ENCODE measurements at regions not wholly inside any gene's neighbourhood (a gene's known extent, or its start where the extent isn't known, plus 50 kb on each side); places are given as distances from the start of the nearest gene placed in this dataset.
"Not testable (repeated sequence)": the region's sequence is repeated elsewhere in the genome, so short reads cannot be mapped to it uniquely, and the experiment has no call there.

DNA sequence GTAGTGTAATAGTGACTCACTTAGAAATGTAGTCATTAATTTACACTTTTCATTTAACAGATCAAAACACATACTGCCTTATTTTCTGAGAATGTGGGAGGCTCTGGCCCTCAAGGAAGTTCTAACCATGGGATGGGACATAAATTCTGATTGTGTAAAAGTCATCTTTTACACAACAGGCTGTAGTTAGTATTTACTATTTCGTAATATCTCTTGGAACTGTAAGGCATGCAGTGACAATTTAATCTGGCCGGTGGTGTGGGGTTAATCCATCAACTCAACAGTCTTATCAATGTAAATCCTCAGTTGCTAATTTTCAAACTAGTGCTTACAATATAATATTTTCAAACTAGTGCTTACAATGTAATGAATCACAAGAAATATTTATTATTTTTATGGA lies 1599.2 kb downstream of the EFNB2 start:
- Histone ChIP-seq H3K27ac (no peak overlapping the region), H3K4me1 (replicated peaks in 1 of 2) (no peaks in the 10 kb centered on the region), H3K9me3 (replicated peaks in 1 of 3) (no peaks in the 10 kb centered on the region), H3K4me3 (no peak overlapping the region), H3K36me3 (replicated peaks in 1 of 2) (no peaks in the 10 kb centered on the region), H3K27me3 (no peaks in the 10 kb centered on the region)
- no peak for TF ChIP-seq POLR2A (IDR thresholded peaks at IDR 0.05)
- TF ChIP-seq, protein P1, sequence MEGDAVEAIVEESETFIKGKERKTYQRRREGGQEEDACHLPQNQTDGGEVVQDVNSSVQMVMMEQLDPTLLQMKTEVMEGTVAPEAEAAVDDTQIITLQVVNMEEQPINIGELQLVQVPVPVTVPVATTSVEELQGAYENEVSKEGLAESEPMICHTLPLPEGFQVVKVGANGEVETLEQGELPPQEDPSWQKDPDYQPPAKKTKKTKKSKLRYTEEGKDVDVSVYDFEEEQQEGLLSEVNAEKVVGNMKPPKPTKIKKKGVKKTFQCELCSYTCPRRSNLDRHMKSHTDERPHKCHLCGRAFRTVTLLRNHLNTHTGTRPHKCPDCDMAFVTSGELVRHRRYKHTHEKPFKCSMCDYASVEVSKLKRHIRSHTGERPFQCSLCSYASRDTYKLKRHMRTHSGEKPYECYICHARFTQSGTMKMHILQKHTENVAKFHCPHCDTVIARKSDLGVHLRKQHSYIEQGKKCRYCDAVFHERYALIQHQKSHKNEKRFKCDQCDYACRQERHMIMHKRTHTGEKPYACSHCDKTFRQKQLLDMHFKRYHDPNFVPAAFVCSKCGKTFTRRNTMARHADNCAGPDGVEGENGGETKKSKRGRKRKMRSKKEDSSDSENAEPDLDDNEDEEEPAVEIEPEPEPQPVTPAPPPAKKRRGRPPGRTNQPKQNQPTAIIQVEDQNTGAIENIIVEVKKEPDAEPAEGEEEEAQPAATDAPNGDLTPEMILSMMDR (IDR thresholded peaks at IDR 0.05): no peak
- DNase-seq: no peak
- intact Hi-C loops (cut with DNase I): no loop called here
- 74 to 85% (median 80%) methylated on average over 2 of the region's 2 CpGs for WGBS, 4 donors

DNA sequence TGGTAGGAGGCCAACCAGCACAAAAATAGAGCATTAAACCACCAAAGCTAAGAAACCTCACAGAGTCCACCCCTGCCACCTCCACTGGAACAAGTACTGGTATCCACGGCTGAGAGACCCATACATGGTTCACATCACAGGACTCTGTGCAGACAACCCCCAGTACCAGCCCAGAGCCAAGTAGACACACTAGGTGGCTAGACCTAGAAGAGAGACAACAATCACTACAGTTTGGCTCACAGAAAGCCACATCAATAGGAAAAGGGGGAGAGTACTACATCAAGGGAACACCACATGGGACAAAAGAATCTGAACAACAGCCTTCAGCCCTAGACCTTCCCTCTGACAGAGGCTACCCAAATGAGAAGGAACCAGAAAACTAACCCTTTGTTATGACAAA lies 1614.9 kb downstream of the EFNB2 start:
- H3K4me3 ChIP-seq; H3K9me3 ChIP-seq (replicated peaks in 1 of 3); H3K36me3 ChIP-seq (replicated peaks in 1 of 2); H3K27me3 ChIP-seq; intact Hi-C loops (cut with DNase I); DNase-seq; H3K4me1 ChIP-seq (replicated peaks in 1 of 2); H3K27ac ChIP-seq: not testable (repeated sequence)
- 89 to 100% (median 95%) methylated on average over 1 of the region's 1 CpG; no CpG with 5 or more reads in 1 of the 4 donors for WGBS, 4 donors

DNA sequence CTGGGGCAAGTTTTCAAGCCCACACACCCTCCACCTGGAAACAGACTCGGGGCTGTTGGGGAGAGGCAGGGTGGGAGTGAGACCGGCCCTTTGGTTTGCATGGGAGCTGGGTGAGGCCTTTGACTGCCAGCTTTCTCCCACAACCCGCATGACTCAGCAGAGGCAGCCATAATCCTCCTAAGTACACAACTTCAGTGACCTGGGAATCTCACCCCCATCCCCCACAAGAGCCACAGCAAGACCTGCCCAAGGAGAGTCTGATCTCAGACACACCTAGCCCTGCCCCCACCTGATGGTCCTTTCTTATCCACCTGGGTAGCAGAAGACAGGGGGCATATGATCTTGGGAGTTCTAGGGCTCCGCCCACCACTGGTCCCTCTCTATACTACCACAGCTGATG lies 1615.4 kb downstream of the EFNB2 start:
- Histone ChIP-seq H3K27ac (no peak overlapping the region), H3K36me3 (replicated peaks in 1 of 2) (no peaks in the 10 kb centered on the region), H3K4me1 (replicated peaks in 1 of 2) (no peaks in the 10 kb centered on the region), H3K27me3 (no peaks in the 10 kb centered on the region), H3K4me3 (no peak overlapping the region), H3K9me3 (replicated peaks in 1 of 3) (no peaks in the 10 kb centered on the region)
- whole genome bisulfite sequencing, 4 donors: 89 to 95% (median 91%) methylated on average over 4 of the region's 4 CpGs
- no peak for DNase-seq
- intact Hi-C loops (cut with DNase I): no loop called here
- no peak for TF ChIP-seq POLR2A (IDR thresholded peaks at IDR 0.05)

DNA sequence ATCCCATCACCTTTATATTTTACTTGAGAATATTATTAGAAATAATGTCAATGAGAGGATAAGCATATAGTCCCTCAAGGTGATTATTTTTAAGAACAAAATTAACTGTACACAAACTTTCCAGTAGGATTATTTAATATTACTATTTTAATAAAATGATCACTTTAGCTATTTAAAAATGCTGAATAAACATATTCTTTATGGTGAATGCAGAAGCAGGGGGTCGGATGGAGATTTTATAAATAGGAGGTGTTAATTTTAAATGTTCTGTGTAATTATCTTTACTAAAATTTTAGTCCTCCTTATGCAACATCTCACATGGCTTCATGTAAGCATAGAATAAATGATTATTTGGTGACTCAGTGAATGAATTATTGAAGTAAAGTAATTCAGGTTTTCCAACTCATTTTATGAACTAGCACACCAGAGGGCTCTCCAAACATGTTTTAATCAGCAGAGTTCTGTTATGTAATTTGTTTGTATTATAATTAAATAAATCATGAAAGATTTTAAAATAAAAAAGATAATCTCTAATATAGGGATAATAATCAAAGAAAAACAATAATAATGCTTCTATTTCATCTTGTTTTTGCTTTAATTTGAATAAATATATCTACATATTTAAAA lies 1635.2 kb downstream of the EFNB2 start:
- WGBS, 4 donors: 67 to 81% (median 77%) methylated on average over 1 of the region's 1 CpG
- TF ChIP-seq, protein P1 (IDR thresholded peaks at IDR 0.05): no peak
- no peak for TF ChIP-seq POLR2A (IDR thresholded peaks at IDR 0.05)

DNA sequence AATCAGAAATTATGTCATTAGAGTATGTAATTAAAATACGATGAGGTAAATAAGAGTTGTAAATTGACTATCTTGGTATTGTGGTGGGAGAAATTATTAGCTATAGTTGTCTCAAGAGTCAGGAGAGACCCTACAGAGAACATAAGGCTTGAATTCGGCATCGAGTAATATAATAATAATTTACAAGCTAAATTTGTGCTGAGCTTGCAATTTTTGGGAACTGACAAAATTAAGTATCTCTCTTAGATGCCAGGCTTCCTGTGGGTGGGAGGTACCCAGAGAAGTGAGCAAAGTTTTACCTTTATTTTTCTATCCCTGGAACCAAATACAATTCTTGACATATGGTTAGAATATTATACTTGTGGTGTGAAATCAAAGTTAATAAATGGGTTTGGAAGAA lies 1637.0 kb downstream of the EFNB2 start:
- 91 to 97% (median 92%) methylated on average over 3 of the region's 3 CpGs for WGBS, 4 donors
- no peak overlapping the region for H3K27ac ChIP-seq
- TF ChIP-seq POLR2A (IDR thresholded peaks at IDR 0.05): no peak
- TF ChIP-seq, protein P1 (IDR thresholded peaks at IDR 0.05): no peak
- DNase-seq: no peak
- H3K4me1 ChIP-seq (replicated peaks in 1 of 2): no peaks in the 10 kb centered on the region
- intact Hi-C loops (cut with DNase I): no loop called here
- H3K9me3 ChIP-seq (replicated peaks in 1 of 3): no peaks in the 10 kb centered on the region
- no peak overlapping the region for H3K4me3 ChIP-seq
- no peaks in the 10 kb centered on the region for H3K27me3 ChIP-seq
- H3K36me3 ChIP-seq (replicated peaks in 1 of 2): no peaks in the 10 kb centered on the region

More for the DNA sequence above, 1635.2 kb downstream of the EFNB2 start:
- no peaks in the 10 kb centered on the region for H3K27me3 ChIP-seq
- no peaks in the 10 kb centered on the region for H3K9me3 ChIP-seq (replicated peaks in 1 of 3)
- no peaks in the 10 kb centered on the region for H3K4me1 ChIP-seq (replicated peaks in 1 of 2)
- no peak overlapping the region for H3K27ac ChIP-seq
- no peak for DNase-seq
- H3K36me3 ChIP-seq (replicated peaks in 1 of 2): no peaks in the 10 kb centered on the region
- intact Hi-C loops (cut with DNase I): no loop called here
- no peak overlapping the region for H3K4me3 ChIP-seq
